GM20000 (cell line): ENCODE measurements at regions not wholly inside any gene's neighbourhood (a gene's known extent, or its start where the extent isn't known, plus 50 kb on each side); places are given as distances from the start of the nearest gene placed in this dataset.

Source experiments
- DNase-seq: peaks from one replicate; pipeline ENCODE4 v3.0.0; 2012; ENCODE audit warnings: low spot score
- TF ChIP-seq, protein P1 (sequence below): IDR thresholded peaks from 2 replicates; pipeline ENCODE4 v1.5.1; 2012; ENCODE audit warnings: mild to moderate bottlenecking, control low read depth; ENCODE audit errors: extremely low read depth, missing control alignments

- TF ChIP-seq, protein P1, sequence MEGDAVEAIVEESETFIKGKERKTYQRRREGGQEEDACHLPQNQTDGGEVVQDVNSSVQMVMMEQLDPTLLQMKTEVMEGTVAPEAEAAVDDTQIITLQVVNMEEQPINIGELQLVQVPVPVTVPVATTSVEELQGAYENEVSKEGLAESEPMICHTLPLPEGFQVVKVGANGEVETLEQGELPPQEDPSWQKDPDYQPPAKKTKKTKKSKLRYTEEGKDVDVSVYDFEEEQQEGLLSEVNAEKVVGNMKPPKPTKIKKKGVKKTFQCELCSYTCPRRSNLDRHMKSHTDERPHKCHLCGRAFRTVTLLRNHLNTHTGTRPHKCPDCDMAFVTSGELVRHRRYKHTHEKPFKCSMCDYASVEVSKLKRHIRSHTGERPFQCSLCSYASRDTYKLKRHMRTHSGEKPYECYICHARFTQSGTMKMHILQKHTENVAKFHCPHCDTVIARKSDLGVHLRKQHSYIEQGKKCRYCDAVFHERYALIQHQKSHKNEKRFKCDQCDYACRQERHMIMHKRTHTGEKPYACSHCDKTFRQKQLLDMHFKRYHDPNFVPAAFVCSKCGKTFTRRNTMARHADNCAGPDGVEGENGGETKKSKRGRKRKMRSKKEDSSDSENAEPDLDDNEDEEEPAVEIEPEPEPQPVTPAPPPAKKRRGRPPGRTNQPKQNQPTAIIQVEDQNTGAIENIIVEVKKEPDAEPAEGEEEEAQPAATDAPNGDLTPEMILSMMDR: no peak
- no peak for DNase-seq
These were observed 536.5 kb downstream of the KCTD12 start for GRCh38 chr13:76349700-76350099.

DNA sequence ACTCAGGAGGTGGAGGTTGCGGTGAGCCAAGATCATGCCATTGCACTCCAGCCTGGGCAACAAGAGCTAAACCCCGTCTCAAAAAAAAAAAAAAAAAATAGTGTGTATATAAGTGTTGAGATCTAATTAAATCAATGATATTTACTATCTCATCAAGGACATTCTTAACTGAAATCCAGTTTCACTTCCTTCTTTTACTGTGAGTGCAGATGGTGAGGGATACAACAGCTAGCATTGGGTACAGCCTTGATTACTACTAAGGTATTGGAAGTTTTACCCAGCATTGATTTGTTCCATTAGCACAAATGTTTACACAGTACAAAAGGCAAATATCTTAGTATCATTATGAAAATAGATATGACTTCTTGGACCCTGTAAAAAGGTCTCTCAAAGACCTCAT is 546.6 kb downstream of the KCTD12 start:
- no peak for DNase-seq
- TF ChIP-seq, protein P1: no peak

DNA sequence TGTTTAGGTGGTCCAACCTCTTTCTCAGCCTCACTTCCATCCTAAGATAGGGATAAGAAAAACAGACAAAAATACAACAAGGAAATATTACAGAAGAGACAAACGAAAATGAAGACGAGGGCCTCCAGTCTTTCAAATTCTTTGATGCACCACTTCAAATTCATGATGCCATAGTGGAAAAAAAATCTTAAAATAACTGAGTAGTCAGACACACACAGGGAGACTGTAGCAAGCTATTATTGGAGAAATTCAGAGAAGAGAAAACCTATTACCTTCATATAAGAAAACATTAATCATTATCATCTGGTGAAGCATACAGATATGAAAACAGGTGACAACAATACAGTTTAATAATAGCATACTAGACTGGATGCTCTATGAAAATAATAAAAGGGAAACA is 548.2 kb downstream of the KCTD12 start:
- DNase-seq: no peak
- TF ChIP-seq, protein P1: no peak

DNA sequence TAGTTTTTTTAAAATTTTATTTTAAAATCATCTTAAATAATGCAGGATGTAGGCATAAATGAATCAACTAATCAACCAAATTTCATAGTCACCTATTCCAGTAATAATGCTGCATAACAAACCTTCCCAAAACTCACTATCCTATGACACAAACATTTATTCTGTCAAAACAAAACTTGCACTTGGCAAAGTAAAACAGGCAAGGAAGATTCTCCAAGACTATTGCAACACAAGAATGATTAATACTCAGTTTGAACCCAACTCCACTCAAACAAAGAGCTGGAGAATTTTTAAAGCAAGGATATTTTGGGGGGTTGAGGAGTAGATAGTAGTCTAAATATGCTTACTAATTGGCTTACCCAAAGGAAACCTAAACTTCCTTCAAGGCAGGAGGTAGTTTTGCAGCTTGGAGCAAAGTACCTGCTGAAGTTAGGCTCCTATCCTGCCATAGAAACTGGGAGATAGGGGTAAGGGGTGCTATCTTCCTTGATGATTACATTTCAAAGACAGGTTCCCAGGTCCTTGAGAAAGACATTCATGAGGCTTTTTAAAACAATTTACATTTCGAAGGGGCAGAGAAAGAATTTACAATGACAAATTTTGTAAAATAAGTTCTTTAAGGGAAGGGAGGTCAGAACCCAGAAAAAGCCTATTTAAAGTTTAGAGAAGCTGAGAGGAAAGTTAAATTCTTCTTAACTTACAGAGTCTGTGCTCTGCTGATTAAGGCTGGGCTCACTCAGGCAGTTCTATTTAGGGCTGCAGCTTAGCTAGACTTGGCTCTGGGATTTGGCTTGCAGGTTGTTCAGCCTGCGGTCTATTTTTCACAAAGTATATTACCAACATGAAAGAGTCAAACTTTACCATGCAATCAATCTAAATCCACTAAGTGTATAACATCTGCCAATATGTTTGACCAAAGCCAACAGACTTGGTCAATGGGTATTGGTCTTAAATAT is 549.0 kb downstream of the KCTD12 start:
- DNase-seq: no peak
- TF ChIP-seq, protein P1: no peak

GRCh38 chr13:76335463-76335862 is 550.7 kb downstream of the KCTD12 start:
- TF ChIP-seq, protein P1: no peak
- no peak for DNase-seq

DNA sequence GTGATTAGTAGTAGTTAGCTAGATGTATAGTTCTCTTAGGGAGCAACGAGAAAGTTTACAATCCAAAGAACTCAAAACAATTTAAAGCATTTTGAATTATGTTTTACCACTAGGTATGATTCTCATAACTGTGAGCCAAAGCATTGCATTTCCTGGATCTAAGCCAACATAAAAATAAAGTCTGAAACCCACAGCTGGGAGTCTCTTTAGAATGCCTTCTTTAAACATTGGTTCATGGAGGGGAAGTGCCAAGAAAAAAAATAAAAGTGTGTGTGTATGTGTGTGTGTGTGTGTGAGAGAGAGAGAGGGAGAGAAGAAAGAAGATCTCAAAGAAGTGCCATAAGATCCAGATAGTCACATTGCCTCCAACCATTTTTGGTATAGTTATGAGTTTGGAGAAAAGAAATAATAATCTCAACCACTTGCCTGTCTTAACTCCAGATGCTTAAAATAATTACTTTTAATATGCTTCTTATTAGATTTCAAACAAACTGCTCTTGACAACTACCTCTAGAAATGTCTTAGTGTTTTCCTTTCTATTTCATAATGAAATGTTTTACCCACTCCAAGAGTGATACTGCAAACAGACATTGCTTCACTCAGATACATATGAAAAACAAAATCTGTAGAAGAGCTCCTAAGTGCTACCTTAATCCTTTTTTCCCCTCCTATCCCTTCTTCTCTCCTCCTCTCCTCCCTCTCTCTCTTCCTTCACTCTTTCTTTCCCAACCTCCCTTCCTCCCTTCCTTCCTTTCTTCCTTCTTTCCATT is 554.1 kb downstream of the KCTD12 start:
- TF ChIP-seq, protein P1: no peak

GRCh38 chr13:76330761-76331160 is 555.4 kb downstream of the KCTD12 start:
- no peak for DNase-seq
- TF ChIP-seq, protein P1: no peak

More for the DNA sequence above, 554.1 kb downstream of the KCTD12 start:
- no peak for DNase-seq
